Keratinocyte (primary cell): ENCODE measurements at regions not wholly inside any gene's neighbourhood (a gene's known extent, or its start where the extent isn't known, plus 50 kb on each side); places are given as distances from the start of the nearest gene placed in this dataset.

ENCODE experiments used
- EZH2 ChIP-seq: IDR thresholded peaks from one replicate; pipeline ENCODE4 v1.6.1; 2012; ENCODE audit warnings: inconsistent platforms, mild to moderate bottlenecking, low read length, moderate library complexity
- TF ChIP-seq, protein P1 (sequence below), 3 experiments: IDR thresholded peaks in 1 of 3; conservative IDR thresholded peaks in 1 of 3; optimal IDR thresholded peaks in 1 of 3; 2 replicates in 2 of 3; 3 replicates in 1 of 3; pipeline versions ENCODE3 to v1.5.1; 2011; ENCODE audit warnings: low read length in 3 of 3, mild to moderate bottlenecking in 3 of 3, moderate library complexity in 2 of 3, control low read depth in 1 of 3, inconsistent platforms in 1 of 3; ENCODE audit not compliant: insufficient read depth in 2 of 3; ENCODE audit errors: extremely low read depth in 1 of 3

DNA sequence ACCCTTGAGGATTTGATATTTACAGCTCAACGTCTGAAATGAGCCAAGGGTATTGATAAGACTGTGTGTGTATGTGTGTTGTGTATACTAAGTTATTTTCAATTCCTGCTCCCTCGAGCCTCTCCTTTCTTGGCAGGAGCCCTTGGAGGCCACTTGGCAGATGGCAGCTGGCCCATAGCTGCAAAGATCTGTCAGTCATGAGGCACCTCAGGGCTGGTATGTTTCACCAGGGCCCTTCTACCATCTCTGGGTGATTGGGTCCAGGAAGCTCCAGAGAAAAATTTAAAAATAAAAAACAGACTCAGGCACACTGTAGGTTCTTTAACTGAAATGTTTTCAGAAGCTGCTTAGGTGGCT is 355.7 kb downstream of the HAPSTR1 start:
- TF ChIP-seq, protein P1, sequence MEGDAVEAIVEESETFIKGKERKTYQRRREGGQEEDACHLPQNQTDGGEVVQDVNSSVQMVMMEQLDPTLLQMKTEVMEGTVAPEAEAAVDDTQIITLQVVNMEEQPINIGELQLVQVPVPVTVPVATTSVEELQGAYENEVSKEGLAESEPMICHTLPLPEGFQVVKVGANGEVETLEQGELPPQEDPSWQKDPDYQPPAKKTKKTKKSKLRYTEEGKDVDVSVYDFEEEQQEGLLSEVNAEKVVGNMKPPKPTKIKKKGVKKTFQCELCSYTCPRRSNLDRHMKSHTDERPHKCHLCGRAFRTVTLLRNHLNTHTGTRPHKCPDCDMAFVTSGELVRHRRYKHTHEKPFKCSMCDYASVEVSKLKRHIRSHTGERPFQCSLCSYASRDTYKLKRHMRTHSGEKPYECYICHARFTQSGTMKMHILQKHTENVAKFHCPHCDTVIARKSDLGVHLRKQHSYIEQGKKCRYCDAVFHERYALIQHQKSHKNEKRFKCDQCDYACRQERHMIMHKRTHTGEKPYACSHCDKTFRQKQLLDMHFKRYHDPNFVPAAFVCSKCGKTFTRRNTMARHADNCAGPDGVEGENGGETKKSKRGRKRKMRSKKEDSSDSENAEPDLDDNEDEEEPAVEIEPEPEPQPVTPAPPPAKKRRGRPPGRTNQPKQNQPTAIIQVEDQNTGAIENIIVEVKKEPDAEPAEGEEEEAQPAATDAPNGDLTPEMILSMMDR (optimal IDR thresholded peaks at IDR 0.05 in 1 of 3, IDR thresholded peaks at IDR 0.05 in 1 of 3, conservative IDR thresholded peaks at IDR 0.05 in 1 of 3; ENCODE audit: extremely low read depth in 1 of 3, insufficient read depth in 2 of 3, low read length in 3 of 3) = no peak
- TF ChIP-seq EZH2 = no peak
